GM12874 (cell line): ENCODE measurements at regions not wholly inside any gene's neighbourhood (a gene's known extent, or its start where the extent isn't known, plus 50 kb on each side); places are given as distances from the start of the nearest gene placed in this dataset.

Experiments used
- TF ChIP-seq, protein P1 (sequence below): IDR thresholded peaks from 2 replicates; pipeline ENCODE4 v1.5.1; 2011; ENCODE audit warnings: low read depth, mild to moderate bottlenecking, control low read depth, low read length, moderate library complexity; ENCODE audit not compliant: insufficient read depth

DNA sequence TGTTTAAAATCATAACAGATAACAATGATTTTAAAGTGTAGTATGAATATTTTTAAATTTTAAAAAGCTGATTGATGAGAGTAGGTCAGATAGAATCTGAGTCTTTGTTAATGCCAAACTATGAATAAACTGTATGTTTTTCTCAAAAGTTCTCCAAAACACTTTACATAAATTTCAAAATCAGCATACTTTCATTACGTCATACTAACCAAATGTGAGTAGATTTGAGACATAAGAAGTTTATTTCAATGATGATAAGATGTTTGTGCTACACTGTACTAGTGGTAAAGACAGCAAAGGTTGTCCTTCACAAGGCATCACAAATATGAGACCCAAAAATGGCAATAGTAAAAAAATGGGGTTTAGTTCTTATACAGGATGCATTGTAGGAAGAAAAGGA lies 1342.9 kb downstream of the SI start:
- TF ChIP-seq, protein P1, sequence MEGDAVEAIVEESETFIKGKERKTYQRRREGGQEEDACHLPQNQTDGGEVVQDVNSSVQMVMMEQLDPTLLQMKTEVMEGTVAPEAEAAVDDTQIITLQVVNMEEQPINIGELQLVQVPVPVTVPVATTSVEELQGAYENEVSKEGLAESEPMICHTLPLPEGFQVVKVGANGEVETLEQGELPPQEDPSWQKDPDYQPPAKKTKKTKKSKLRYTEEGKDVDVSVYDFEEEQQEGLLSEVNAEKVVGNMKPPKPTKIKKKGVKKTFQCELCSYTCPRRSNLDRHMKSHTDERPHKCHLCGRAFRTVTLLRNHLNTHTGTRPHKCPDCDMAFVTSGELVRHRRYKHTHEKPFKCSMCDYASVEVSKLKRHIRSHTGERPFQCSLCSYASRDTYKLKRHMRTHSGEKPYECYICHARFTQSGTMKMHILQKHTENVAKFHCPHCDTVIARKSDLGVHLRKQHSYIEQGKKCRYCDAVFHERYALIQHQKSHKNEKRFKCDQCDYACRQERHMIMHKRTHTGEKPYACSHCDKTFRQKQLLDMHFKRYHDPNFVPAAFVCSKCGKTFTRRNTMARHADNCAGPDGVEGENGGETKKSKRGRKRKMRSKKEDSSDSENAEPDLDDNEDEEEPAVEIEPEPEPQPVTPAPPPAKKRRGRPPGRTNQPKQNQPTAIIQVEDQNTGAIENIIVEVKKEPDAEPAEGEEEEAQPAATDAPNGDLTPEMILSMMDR, result no peak

DNA sequence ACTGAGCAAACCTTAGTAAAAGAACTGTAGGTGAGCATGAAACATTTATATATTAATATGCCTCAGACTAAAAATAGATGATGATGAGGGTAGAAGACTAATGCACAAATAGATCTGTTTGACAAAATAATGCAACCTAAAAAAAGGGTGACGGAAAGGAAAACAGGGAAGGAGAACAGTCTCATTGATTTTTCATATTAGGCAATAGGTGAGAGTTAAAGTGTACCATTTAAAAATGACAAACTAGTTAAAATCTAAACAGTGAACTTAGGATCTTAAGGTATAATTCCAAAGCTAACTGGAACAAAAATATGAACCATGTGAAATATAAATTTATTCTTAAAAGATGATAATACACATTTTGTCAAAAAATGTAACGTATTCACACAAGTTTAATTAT lies 1347.6 kb downstream of the SI start:
- TF ChIP-seq, protein P1, result no peak

DNA sequence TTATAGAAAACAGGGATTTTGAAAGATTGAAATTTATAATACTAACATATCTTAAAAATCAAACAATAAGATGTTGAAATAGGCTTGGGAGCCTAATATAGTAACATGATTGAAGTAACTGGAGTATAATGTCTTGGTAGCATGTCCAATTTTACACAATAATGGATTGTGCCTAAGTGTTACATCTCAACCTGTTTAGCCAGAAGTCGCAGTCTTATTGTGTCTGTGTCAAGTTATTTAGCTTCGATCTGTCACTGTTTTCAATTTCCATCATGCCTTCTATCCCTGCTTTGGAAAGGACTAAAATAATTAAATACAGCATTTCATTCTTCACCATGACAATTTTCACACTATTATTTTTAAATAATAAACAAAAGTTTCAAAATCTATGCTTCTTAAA lies 1352.2 kb downstream of the SI start:
- TF ChIP-seq, protein P1, result no peak

DNA sequence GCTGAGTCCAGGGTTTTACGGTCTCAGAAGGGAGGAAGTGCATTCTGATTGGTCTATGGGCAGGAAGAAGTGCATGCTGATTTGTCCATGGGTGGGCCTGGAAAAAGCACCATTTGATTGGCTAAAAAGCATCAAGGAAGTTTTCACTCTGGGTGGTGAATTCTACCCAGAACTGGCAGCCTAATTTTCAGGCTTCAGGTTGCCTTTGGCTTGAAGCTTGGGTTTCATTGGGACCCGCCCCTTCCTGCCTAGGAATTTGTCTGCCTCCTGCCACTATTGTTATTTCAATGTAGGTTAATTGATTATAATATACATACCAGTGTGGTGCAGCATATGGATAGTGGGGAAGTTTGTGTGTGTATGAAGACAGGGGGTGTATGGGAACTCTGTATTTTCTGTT lies 1355.9 kb downstream of the SI start:
- TF ChIP-seq, protein P1, result no peak

DNA sequence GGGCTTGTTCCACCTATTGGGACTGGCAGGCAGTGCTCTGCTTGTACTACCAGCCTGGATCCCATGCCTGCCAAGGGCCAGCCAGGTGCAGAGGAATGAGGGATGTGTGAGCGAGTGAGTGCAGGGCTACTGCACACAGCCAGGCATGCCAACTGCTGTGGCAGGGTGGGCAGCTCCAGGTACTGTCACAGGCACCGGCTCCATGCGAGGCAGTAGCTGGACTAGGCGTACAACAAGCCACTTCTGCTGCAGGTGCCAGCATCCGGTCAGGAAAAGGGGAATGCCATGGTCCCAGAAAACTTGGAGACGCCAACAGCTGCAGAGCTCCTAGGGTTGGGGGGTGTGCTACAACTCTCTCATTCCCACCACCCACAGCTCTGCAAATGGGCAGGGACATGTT lies 1356.7 kb downstream of the SI start:
- TF ChIP-seq, protein P1, result no peak

DNA sequence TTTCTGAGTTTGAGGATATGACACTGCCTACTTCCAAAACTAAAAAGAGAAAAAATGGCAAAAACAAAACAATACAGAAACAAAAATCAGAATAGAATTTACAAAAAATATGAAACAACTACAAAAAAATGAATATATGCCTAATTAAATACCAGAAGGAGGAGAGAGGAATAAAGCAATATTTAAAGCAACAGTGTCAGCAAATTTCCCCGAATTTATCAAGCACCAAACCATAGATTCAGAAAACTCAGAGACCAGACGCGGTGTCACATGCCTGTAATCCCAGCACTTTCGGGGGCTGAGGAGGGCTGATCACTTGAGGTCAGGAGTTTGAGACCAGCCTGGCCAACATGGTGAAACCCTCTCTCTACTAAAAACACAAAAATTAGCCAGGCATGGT lies 1360.9 kb downstream of the SI start:
- TF ChIP-seq, protein P1, result no peak

DNA sequence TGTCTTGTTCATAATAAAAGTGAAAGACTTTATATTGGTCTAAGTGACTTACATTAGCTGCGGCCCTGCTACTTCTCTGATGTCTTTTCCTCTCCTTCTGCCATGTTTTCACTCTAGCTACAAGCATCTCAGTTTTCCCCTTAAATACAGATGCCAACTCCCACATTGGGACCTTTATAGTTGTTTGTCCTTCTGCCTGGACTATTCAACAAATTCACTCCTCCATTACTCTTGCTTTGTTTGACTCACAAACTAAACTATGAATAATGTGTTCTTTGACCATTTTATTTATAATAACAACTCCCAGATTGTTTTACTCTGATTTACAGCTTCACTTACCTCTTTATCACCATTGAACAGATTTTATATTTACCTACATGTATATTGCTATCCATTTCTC lies 1369.9 kb downstream of the SI start:
- TF ChIP-seq, protein P1, result no peak

DNA sequence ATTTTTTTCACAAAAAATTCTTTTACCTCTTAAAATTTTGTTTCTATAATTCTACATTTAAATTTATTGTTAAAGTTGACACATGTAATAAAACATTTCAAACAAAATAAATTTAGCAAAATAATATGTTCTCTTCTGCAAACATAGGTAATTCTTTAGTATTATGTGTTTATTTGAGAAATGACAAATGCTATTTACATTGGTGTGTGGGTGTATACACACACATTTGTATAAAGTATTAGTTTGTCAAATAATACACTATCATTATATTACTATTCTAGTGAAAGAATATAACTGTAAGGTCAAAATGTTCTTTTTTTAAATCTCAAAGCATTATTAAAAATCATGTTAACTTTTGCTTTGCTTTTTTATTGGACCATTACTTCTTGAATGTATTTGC lies 1370.6 kb downstream of the SI start:
- TF ChIP-seq, protein P1, result no peak
